Tibial nerve (tissue), 3 donors: ENCODE measurements at regions not wholly inside any gene's neighbourhood (a gene's known extent, or its start where the extent isn't known, plus 50 kb on each side); places are given as distances from the start of the nearest gene placed in this dataset.

Source experiments
- CTCF ChIP-seq, 5 experiments: fragments of 200-600 bp in 3 of 5; fragments of 450-650 bp in 2 of 5; sonication (generic) in 3 of 5; IDR thresholded peaks; one replicate each; pipeline ENCODE4 v1.5.1; 2016 to 2019; ENCODE audit warnings: antibody characterized with exemption in 5 of 5, mild to moderate bottlenecking in 3 of 5, moderate library complexity in 2 of 5
- POLR2A ChIP-seq, 2 donors: fragments of 450-650 bp; IDR thresholded peaks; one replicate each; pipeline ENCODE4 v1.6.1; 2017; ENCODE audit warnings: antibody characterized with exemption in 2 of 2, mild to moderate bottlenecking in 2 of 2, moderate library complexity in 2 of 2

GRCh38 chr10:8297959-8298358 is 243.5 kb downstream of the GATA3 start:
- no peak for TF ChIP-seq POLR2A (IDR thresholded peaks at IDR 0.05)
- no peak for TF ChIP-seq CTCF (IDR thresholded peaks at IDR 0.05)
